Hindlimb muscle (tissue), 1 donor: ENCODE measurements at regions not wholly inside any gene's neighbourhood (a gene's known extent, or its start where the extent isn't known, plus 50 kb on each side); places are given as distances from the start of the nearest gene placed in this dataset.
"Not testable (repeated sequence)": the region's sequence is repeated elsewhere in the genome, so short reads cannot be mapped to it uniquely, and the experiment has no call there.

Experiments used
- DNase-seq: peaks from one replicate; pipeline ENCODE4 v3.0.0-alpha.2; 2013

- no peak for DNase-seq
Observed at GRCh38 chr10:3336673-3337293, 164.2 kb upstream of the PITRM1 start.

- DNase-seq, result no peak
Observed at GRCh38 chr10:3333426-3333825, 160.8 kb upstream of the PITRM1 start.

- no peak for DNase-seq
Observed at GRCh38 chr10:3331690-3332230, 159.2 kb upstream of the PITRM1 start.

- DNase-seq, result no peak
Observed at GRCh38 chr10:3331187-3331586, 158.6 kb upstream of the PITRM1 start.

GRCh38 chr10:3330663-3331062 lies 158.1 kb upstream of the PITRM1 start:
- DNase-seq, result no peak

- no peak for DNase-seq
Observed at GRCh38 chr10:3325954-3326750, 153.6 kb upstream of the PITRM1 start.

GRCh38 chr10:3324612-3325038 lies 152.0 kb upstream of the PITRM1 start:
- DNase-seq, result no peak

GRCh38 chr10:3323865-3324498 lies 151.4 kb upstream of the PITRM1 start:
- DNase-seq, result no peak

GRCh38 chr10:3321123-3321522 lies 148.5 kb upstream of the PITRM1 start:
- DNase-seq, result no peak

- DNase-seq, result no peak
Observed at GRCh38 chr10:3319811-3320226, 147.2 kb upstream of the PITRM1 start.

- DNase-seq, result not testable (repeated sequence)
Observed at GRCh38 chr10:3318480-3318807, 145.9 kb upstream of the PITRM1 start.

GRCh38 chr10:3317553-3318479 lies 145.2 kb upstream of the PITRM1 start:
- DNase-seq, result not testable (repeated sequence)

- not testable (repeated sequence) for DNase-seq
Observed at GRCh38 chr10:3314445-3315085, 142.0 kb upstream of the PITRM1 start.

GRCh38 chr10:3313784-3314444 lies 141.3 kb upstream of the PITRM1 start:
- DNase-seq, result not testable (repeated sequence)

GRCh38 chr10:3312403-3312940 lies 139.9 kb upstream of the PITRM1 start:
- DNase-seq, result no peak

GRCh38 chr10:3310016-3310784 lies 137.6 kb upstream of the PITRM1 start:
- no peak for DNase-seq

- no peak for DNase-seq
Observed at GRCh38 chr10:3306050-3306449, 133.5 kb upstream of the PITRM1 start.

GRCh38 chr10:3295582-3296151 lies 123.1 kb upstream of the PITRM1 start:
- DNase-seq, result no peak

- no peak for DNase-seq
Observed at GRCh38 chr10:3294919-3295581, 122.5 kb upstream of the PITRM1 start.
